Brain microvascular endothelial cell (primary cell): ENCODE measurements at regions not wholly inside any gene's neighbourhood (a gene's known extent, or its start where the extent isn't known, plus 50 kb on each side); places are given as distances from the start of the nearest gene placed in this dataset.
"Not testable (repeated sequence)": the region's sequence is repeated elsewhere in the genome, so short reads cannot be mapped to it uniquely, and the experiment has no call there.

ENCODE experiments used
- DNase-seq: peaks from one replicate; pipeline ENCODE4 v3.0.0-alpha.2; 2020
- H3K27ac ChIP-seq: fragments of 250-450 bp; sonication (Bioruptor Pico); 2 replicates; pipeline ENCODE4 v1.5.1; 2020; ENCODE audit warnings: mild to moderate bottlenecking, moderate library complexity
- H3K27me3 ChIP-seq: fragments of 250-450 bp; sonication (Bioruptor Pico); replicated peaks from 2 replicates; pipeline ENCODE4 v1.5.1; 2020; ENCODE audit warnings: mild to moderate bottlenecking
- H3K36me3 ChIP-seq: fragments of 250-450 bp; sonication (Bioruptor Pico); replicated peaks from 2 replicates; pipeline ENCODE4 v1.5.1; 2020; ENCODE audit warnings: mild to moderate bottlenecking
- H3K4me3 ChIP-seq: 2 replicates; pipeline ENCODE4 v1.5.1; 2011; ENCODE audit warnings: low read depth, mild to moderate bottlenecking, control low read depth, low read length, moderate library complexity
- CTCF ChIP-seq: IDR thresholded peaks from 2 replicates; pipeline ENCODE4 v1.5.1; 2011; ENCODE audit warnings: low read depth, mild to moderate bottlenecking, moderate library complexity, low read length, control low read depth, inconsistent platforms; ENCODE audit errors: missing control alignments
- in situ Hi-C: cut with HindIII; loops from 2 replicates; pipeline ENCODE4 v1.10.0; 2017; ENCODE audit warnings: low sequenced_read_pairs, low pct_ligation_motif_present

- DNase-seq, result no peak
- H3K4me3 ChIP-seq, result no peak overlapping the region
- in situ Hi-C loops, result no loop called here
- no peak for TF ChIP-seq CTCF
- H3K27ac ChIP-seq, result no peak overlapping the region
- H3K27me3 ChIP-seq, result no peaks in the 10 kb centered on the region
- no peaks in the 10 kb centered on the region for H3K36me3 ChIP-seq
These were observed 281.8 kb upstream of the ZNF507 start for GRCh38 chr19:32063601-32064000.

- no peak overlapping the region for H3K27ac ChIP-seq
- in situ Hi-C loops, result no loop called here
- DNase-seq, result no peak
- H3K27me3 ChIP-seq, result no peaks in the 10 kb centered on the region
- H3K4me3 ChIP-seq, result no peak overlapping the region
- H3K36me3 ChIP-seq, result no peaks in the 10 kb centered on the region
- TF ChIP-seq CTCF, result no peak
These were observed 279.4 kb upstream of the ZNF507 start for GRCh38 chr19:32066056-32066455.

- H3K27me3 ChIP-seq, result no peaks in the 10 kb centered on the region
- in situ Hi-C loops, result no loop called here
- no peak overlapping the region for H3K27ac ChIP-seq
- no peak overlapping the region for H3K4me3 ChIP-seq
- no peak for TF ChIP-seq CTCF
- H3K36me3 ChIP-seq, result no peaks in the 10 kb centered on the region
- no peak for DNase-seq
These were observed 277.7 kb upstream of the ZNF507 start for GRCh38 chr19:32067685-32068084.

GRCh38 chr19:32068793-32069192 is 276.6 kb upstream of the ZNF507 start:
- Histone ChIP-seq H3K4me3 (no peak overlapping the region), H3K27me3 (no peaks in the 10 kb centered on the region), H3K36me3 (no peaks in the 10 kb centered on the region), H3K27ac (no peak overlapping the region)
- no peak for TF ChIP-seq CTCF
- no peak for DNase-seq
- in situ Hi-C loops, result no loop called here

- DNase-seq, result no peak
- in situ Hi-C loops, result no loop called here
- Histone ChIP-seq H3K27me3 (no peaks in the 10 kb centered on the region), H3K4me3 (no peak overlapping the region), H3K27ac (no peak overlapping the region), H3K36me3 (no peaks in the 10 kb centered on the region)
- TF ChIP-seq CTCF, result no peak
These were observed 275.3 kb upstream of the ZNF507 start for GRCh38 chr19:32070101-32070500.

GRCh38 chr19:32082028-32082427 is 263.4 kb upstream of the ZNF507 start:
- DNase-seq, result no peak
- H3K27ac ChIP-seq, result no peak overlapping the region
- TF ChIP-seq CTCF, result no peak
- no peaks in the 10 kb centered on the region for H3K27me3 ChIP-seq
- H3K4me3 ChIP-seq, result no peak overlapping the region
- in situ Hi-C loops, result no loop called here
- H3K36me3 ChIP-seq, result no peaks in the 10 kb centered on the region

GRCh38 chr19:32084756-32085363 is 260.6 kb upstream of the ZNF507 start:
- H3K27me3 ChIP-seq, H3K27ac ChIP-seq, H3K4me3 ChIP-seq, in situ Hi-C loops, DNase-seq, H3K36me3 ChIP-seq: not testable (repeated sequence)
